Endothelial cell of umbilical vein (primary cell): ENCODE measurements at regions not wholly inside any gene's neighbourhood (a gene's known extent, or its start where the extent isn't known, plus 50 kb on each side); places are given as distances from the start of the nearest gene placed in this dataset.

Experiments
- BruUV-seq: library from RNA; stranded (reverse); fragments of 400-500 nt; replicated peaks from 2 replicates; lab custom pipeline; 2021; lab: Mats Ljungman, UMichigan
- CTCF ChIA-PET: fragments of 300-600, 350-600 bp; sonication (Branson Sonifier 250); formaldehyde crosslinking; loops from one replicate; lab custom pipeline; 2021; ENCODE audit warnings: antibody characterized with exemption, inconsistent platforms; lab: Charles Lee
- POLR2A ChIA-PET: fragments of 300-600, 350-600 bp; sonication (Branson Sonifier 250); formaldehyde crosslinking; loops from one replicate; lab custom pipeline; 2021; ENCODE audit warnings: antibody characterized with exemption, inconsistent platforms; lab: Charles Lee
- DNase-seq: peaks from one replicate; pipeline ENCODE4 v3.0.0-alpha.2; 2011; ENCODE audit warnings: low read depth, low spot score
- FAIRE-seq: peaks from 2 replicates; lab custom pipeline; 2011; peaks lifted over from hg19 to GRCh38; lab: Jason Lieb, UNC
- H2AFZ ChIP-seq: 2 replicates; pipeline ENCODE4 v1.6.0; 2012; ENCODE audit warnings: low read depth, low read length, control low read depth, inconsistent platforms
- H3K27ac ChIP-seq: 2 replicates; pipeline ENCODE4 v1.5.1; 2011; ENCODE audit warnings: low read depth, mild to moderate bottlenecking, control low read depth, low read length, moderate library complexity; ENCODE audit not compliant: insufficient read depth
- H3K27me3 ChIP-seq, 2 experiments: 2 replicates each; pipeline versions ENCODE4 v1.6.0 to v1.6.1; 2011; ENCODE audit warnings: low read length in 2 of 2, mixed read lengths in 1 of 2; ENCODE audit not compliant: control insufficient read depth in 2 of 2, insufficient read depth in 2 of 2
- H3K36me3 ChIP-seq, 2 experiments: 2 replicates in 1 of 2; 3 replicates in 1 of 2; pipeline ENCODE4 v1.5.1; 2011; ENCODE audit warnings: low read length in 2 of 2, mild to moderate bottlenecking in 1 of 2, moderate library complexity in 1 of 2; ENCODE audit not compliant: control insufficient read depth in 2 of 2, insufficient read depth in 2 of 2; ENCODE audit errors: extremely low read depth in 1 of 2
- H3K4me1 ChIP-seq: 3 replicates; pipeline ENCODE4 v1.5.1; 2011; ENCODE audit warnings: mild to moderate bottlenecking, low read length; ENCODE audit not compliant: control insufficient read depth, insufficient read depth; ENCODE audit errors: extremely low read depth
- H3K4me2 ChIP-seq: 2 replicates; pipeline ENCODE4 v1.6.1; 2011; ENCODE audit warnings: low read length, control low read depth, mixed read lengths; ENCODE audit not compliant: insufficient read depth
- H3K4me3 ChIP-seq, 3 experiments: fragments of 200-600 bp in 1 of 3; sonication (generic), shearing (Covaris generic) in 1 of 3; replicated peaks in 1 of 3; 2 replicates each; pipeline ENCODE4 v1.5.1; 2011 to 2016; ENCODE audit warnings: control low read depth in 3 of 3, low read length in 3 of 3, mild to moderate bottlenecking in 2 of 3, inconsistent platforms in 1 of 3, low read depth in 1 of 3, moderate library complexity in 1 of 3; ENCODE audit not compliant: insufficient read depth in 1 of 3
- H3K79me2 ChIP-seq: 2 replicates; pipeline ENCODE4 v1.6.0; 2012; ENCODE audit warnings: low read length, inconsistent platforms; ENCODE audit not compliant: control insufficient read depth, insufficient read depth
- H3K9ac ChIP-seq: replicated peaks from 2 replicates; pipeline ENCODE3; 2011; ENCODE audit warnings: low read length, control low read depth; ENCODE audit not compliant: insufficient read depth; ENCODE audit errors: extremely low read depth
- H3K9me1 ChIP-seq: replicated peaks from 3 replicates; pipeline ENCODE4 v1.6.0; 2011; ENCODE audit warnings: mild to moderate bottlenecking, low read length; ENCODE audit not compliant: control insufficient read depth, insufficient read depth; ENCODE audit errors: extremely low read depth
- H3K9me3 ChIP-seq: replicated peaks from 2 replicates; pipeline ENCODE4 v1.5.1; 2012; ENCODE audit warnings: low read length, inconsistent platforms; ENCODE audit not compliant: control insufficient read depth, insufficient read depth
- H4K20me1 ChIP-seq: replicated peaks from 2 replicates; pipeline ENCODE3; 2011; ENCODE audit warnings: mild to moderate bottlenecking, low read length; ENCODE audit not compliant: control insufficient read depth, insufficient read depth; ENCODE audit errors: extremely low read depth
- CTCF ChIP-seq, 2 donors: IDR thresholded peaks; 1 replicate in 1 of 2; 2 replicates in 1 of 2; pipeline ENCODE4 v1.5.1; 2011; ENCODE audit warnings: low read length in 2 of 2, mild to moderate bottlenecking in 2 of 2, moderate library complexity in 2 of 2, control low read depth in 1 of 2, inconsistent platforms in 1 of 2, low read depth in 1 of 2; ENCODE audit not compliant: insufficient read depth in 1 of 2; ENCODE audit errors: extremely low read depth in 1 of 2
- EZH2 ChIP-seq: IDR thresholded peaks from 2 replicates; pipeline ENCODE4 v1.6.1; 2012; ENCODE audit warnings: borderline replicate concordance, low read depth, mild to moderate bottlenecking, moderate library complexity, low read length, inconsistent platforms; ENCODE audit not compliant: severe bottlenecking
- FOS ChIP-seq: IDR thresholded peaks from 2 replicates; pipeline ENCODE4 v1.6.1; 2011; ENCODE audit warnings: mild to moderate bottlenecking, low read length, moderate library complexity, borderline replicate concordance; ENCODE audit not compliant: insufficient read depth
- GATA2 ChIP-seq: IDR thresholded peaks from 2 replicates; pipeline ENCODE4 v1.7.0; 2011; ENCODE audit warnings: low read depth, mild to moderate bottlenecking, moderate library complexity, mixed read lengths, low read length; ENCODE audit not compliant: insufficient read length, insufficient read depth
- JUN ChIP-seq: IDR thresholded peaks from 2 replicates; pipeline ENCODE4 v1.6.1; 2011; ENCODE audit warnings: borderline replicate concordance, low read depth; ENCODE audit not compliant: insufficient read length, insufficient read depth
- MAX ChIP-seq: IDR thresholded peaks from 2 replicates; pipeline ENCODE4 v1.6.1; 2011; ENCODE audit not compliant: insufficient read depth, insufficient read length
- MYC ChIP-seq: IDR thresholded peaks from one replicate; pipeline ENCODE4 v1.6.1; 2011; ENCODE audit warnings: mild to moderate bottlenecking, low read depth, low read length
- POLR2A ChIP-seq: IDR thresholded peaks from 2 replicates; pipeline ENCODE4 v1.6.1; 2012; ENCODE audit warnings: low read depth, mild to moderate bottlenecking, control low read depth, low read length
- POLR2AphosphoS5 ChIP-seq: IDR thresholded peaks from 2 replicates; pipeline ENCODE4 v1.6.1; 2012; ENCODE audit warnings: low read depth, mild to moderate bottlenecking, control low read depth, low read length, moderate library complexity; ENCODE audit not compliant: insufficient read depth
- dilution Hi-C: fragments of 300-500 bp; cut with MboI; formaldehyde crosslinking; loops from one replicate; pipeline ENCODE4 v1.15.0; 2019; ENCODE audit warnings: low sequenced_read_pairs; ENCODE audit not compliant: extremely low pct_ligation_motif_present
- intact Hi-C: fragments of 100-400 bp; cut with micrococcal nuclease; formaldehyde crosslinking; loops from one replicate; pipeline ENCODE4 v1.10.0; 2022

GRCh38 chr16:8053437-8053836, 536.9 kb downstream of the TMEM114 start:
- no peaks in the 10 kb centered on the region for H3K4me1 ChIP-seq
- no peaks in the 10 kb centered on the region for H4K20me1 ChIP-seq
- H3K27ac ChIP-seq = no peak overlapping the region
- H3K9me3 ChIP-seq = peaks cover 11% of the 10 kb centered on the region
- intact Hi-C loops = no loop called here
- FAIRE-seq (no peak), DNase-seq (no peak)
- no peak overlapping the region for H3K4me2 ChIP-seq
- TF ChIP-seq CTCF (IDR thresholded peaks at IDR 0.05; ENCODE audit: extremely low read depth in 1 of 2, insufficient read depth in 1 of 2, low read depth in 1 of 2, low read length in 2 of 2) (no peak), EZH2 (no peak), GATA2 (no peak), MYC (no peak), POLR2A (no peak), POLR2AphosphoS5 (no peak), MAX (no peak), FOS (no peak), JUN (no peak)
- no peaks in the 10 kb centered on the region for H3K36me3 ChIP-seq
- ChIA-PET POLR2A (no interaction called here), CTCF (no interaction called here)
- no peak overlapping the region for H3K4me3 ChIP-seq
- no TSS peak for BruUV-seq
- H3K9me1 ChIP-seq = no peaks in the 10 kb centered on the region
- dilution Hi-C loops = no loop called here
- H3K9ac ChIP-seq = no peak overlapping the region
- H3K79me2 ChIP-seq = no peaks in the 10 kb centered on the region
- no peak overlapping the region for H2AFZ ChIP-seq
- no peaks in the 10 kb centered on the region for H3K27me3 ChIP-seq
